ENCODE measurements at regions not wholly inside any gene's neighbourhood (a gene's known extent, or its start where the extent isn't known, plus 50 kb on each side); places are given as distances from the start of the nearest gene placed in this dataset.
"Not testable (repeated sequence)": the region's sequence is repeated elsewhere in the genome, so short reads cannot be mapped to it uniquely, and the experiment has no call there.

DNA sequence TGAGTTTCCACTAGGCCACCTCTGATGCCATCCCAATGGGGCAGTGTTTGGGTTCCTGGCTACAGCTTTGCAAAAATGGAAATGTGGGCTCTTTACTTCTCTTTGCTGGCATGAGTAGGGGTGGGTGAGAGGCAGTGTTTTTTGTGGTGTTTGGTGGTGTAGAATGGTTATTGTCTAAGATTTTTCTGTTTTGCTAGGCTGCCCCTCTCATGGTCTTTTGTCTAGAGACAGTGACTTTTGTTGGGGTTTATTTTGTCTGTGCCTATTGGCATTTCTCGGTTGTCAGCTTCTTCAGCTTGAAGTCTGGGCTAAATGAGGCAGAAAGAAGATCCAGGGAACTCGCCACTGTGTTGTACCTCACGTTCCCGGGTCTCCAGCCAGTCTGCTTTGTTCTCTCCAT lies 112.1 kb downstream of the CENPF start:
- Histone ChIP-seq H3K36me3 (replicated peaks; ENCODE audit: control insufficient read depth, insufficient read depth, low read length) (no peaks in the 10 kb centered on the region), H3K27me3 (ENCODE audit: control insufficient read depth, insufficient read depth, low read length) (no peaks in the 10 kb centered on the region), H3K4me3 (ENCODE audit: insufficient read depth, low read depth, low read length) (no peak overlapping the region)
- DNase-seq, result no peak

GRCh38 chr1:214717351-214717750 lies 114.4 kb downstream of the CENPF start:
- H3K36me3 ChIP-seq (replicated peaks; ENCODE audit: control insufficient read depth, insufficient read depth, low read length), result no peaks in the 10 kb centered on the region
- H3K4me3 ChIP-seq (ENCODE audit: insufficient read depth, low read depth, low read length), result no peak overlapping the region
- H3K27me3 ChIP-seq (ENCODE audit: control insufficient read depth, insufficient read depth, low read length), result no peaks in the 10 kb centered on the region
- DNase-seq, result no peak

- DNase-seq, result no peak
- Histone ChIP-seq H3K36me3 (replicated peaks; ENCODE audit: control insufficient read depth, insufficient read depth, low read length) (no peaks in the 10 kb centered on the region), H3K4me3 (ENCODE audit: insufficient read depth, low read depth, low read length) (no peak overlapping the region), H3K27me3 (ENCODE audit: control insufficient read depth, insufficient read depth, low read length) (no peaks in the 10 kb centered on the region)
Observed at GRCh38 chr1:214718724-214719123, 115.7 kb downstream of the CENPF start.

DNA sequence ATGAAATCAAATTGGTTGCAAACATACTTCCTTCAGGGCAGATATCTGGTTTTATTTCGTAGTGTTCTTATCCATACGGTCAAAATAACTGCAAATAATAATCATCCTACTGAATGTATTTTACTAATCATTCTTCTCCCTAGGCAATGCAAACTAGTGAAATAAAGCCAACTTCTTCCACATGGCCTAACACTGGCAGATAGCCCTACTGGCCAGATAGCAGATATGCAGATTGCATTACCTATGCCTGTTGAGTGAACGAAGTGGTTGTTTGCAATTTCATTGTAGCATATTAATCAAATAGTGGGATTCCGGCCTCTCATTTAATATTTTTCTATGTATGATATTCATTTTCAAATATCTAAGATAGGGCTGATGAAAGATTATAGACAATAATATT lies 116.2 kb downstream of the CENPF start:
- DNase-seq, result peak; percentile 15
- H3K27me3 ChIP-seq (ENCODE audit: control insufficient read depth, insufficient read depth, low read length), result no peaks in the 10 kb centered on the region
- no peak overlapping the region for H3K4me3 ChIP-seq (ENCODE audit: insufficient read depth, low read depth, low read length)
- H3K36me3 ChIP-seq (replicated peaks; ENCODE audit: control insufficient read depth, insufficient read depth, low read length), result no peaks in the 10 kb centered on the region

DNA sequence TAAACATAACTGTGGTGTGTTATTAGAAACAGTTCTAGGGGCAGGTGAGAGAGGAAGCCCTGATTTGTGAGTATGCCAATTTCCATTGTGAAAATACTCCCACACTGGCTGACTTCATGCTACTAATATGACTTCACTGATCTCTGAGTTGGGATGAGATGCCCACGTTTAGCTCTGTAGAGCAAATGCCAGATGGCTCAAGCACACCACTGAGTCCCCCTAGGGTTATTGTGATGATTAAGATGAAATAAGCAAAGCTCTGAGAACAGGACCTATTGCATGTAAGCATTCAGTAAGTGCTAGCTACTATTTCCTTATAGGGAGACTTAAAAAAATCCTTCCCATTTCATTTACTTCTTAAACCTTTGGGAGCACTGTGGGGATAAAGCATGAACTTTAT lies 117.6 kb downstream of the CENPF start:
- DNase-seq, result no peak
- Histone ChIP-seq H3K27me3 (ENCODE audit: control insufficient read depth, insufficient read depth, low read length) (no peaks in the 10 kb centered on the region), H3K4me3 (ENCODE audit: insufficient read depth, low read depth, low read length) (no peak overlapping the region), H3K36me3 (replicated peaks; ENCODE audit: control insufficient read depth, insufficient read depth, low read length) (no peaks in the 10 kb centered on the region)

DNA sequence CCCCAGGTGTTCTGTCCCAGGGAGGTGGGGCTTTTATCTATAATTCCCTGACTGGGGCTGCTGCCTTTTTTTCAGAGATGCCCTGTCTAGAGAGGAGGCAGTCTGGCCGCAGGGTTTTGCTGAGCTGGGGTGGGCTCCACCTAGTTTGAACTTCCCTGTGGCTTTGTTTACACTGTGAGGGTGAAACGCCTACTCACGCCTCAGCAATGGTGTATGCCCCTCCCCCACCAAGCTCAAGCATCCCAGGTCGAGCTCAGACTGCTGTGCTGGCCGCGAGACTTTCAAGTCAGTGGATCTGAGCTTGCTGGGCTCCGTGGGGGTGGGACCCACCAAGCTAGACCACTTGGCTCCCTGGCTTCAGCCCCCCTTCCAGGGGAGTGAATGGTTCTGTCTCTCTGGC lies 124.3 kb downstream of the CENPF start:
- Histone ChIP-seq H3K36me3 (replicated peaks; ENCODE audit: control insufficient read depth, insufficient read depth, low read length) (no peaks in the 10 kb centered on the region), H3K4me3 (ENCODE audit: insufficient read depth, low read depth, low read length) (no peak overlapping the region), H3K27me3 (ENCODE audit: control insufficient read depth, insufficient read depth, low read length) (no peaks in the 10 kb centered on the region)
- DNase-seq, result no peak

- Histone ChIP-seq H3K4me3 (ENCODE audit: insufficient read depth, low read depth, low read length) (no peak overlapping the region), H3K36me3 (replicated peaks; ENCODE audit: control insufficient read depth, insufficient read depth, low read length) (no peaks in the 10 kb centered on the region), H3K27me3 (ENCODE audit: control insufficient read depth, insufficient read depth, low read length) (no peaks in the 10 kb centered on the region; the same call in 1 of the 2 replicates)
- no peak for DNase-seq
Observed at GRCh38 chr1:214739621-214740238, 136.7 kb downstream of the CENPF start.

DNA sequence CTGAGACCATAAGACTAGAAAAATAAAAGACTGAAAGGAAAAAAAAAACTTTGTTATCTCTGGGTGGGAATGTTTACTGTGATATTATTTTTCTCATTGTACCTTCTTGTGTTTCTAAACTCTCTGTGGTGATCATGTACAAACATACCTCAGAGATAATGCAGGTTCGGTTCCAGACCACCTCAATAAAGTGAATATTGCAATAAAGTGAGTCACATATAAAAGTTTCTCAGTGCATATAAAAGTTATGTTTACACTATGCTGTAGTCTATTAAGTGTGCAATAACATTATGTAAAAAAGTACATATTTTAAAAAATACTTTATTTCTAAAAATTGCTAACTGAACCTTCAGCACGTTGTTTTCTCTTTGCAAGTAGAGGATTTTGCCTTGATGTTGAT lies 137.5 kb downstream of the CENPF start:
- no peaks in the 10 kb centered on the region for H3K36me3 ChIP-seq (replicated peaks; ENCODE audit: control insufficient read depth, insufficient read depth, low read length)
- H3K4me3 ChIP-seq (ENCODE audit: insufficient read depth, low read depth, low read length), result no peak overlapping the region
- no peak for DNase-seq
- no peaks in the 10 kb centered on the region; the same call in 1 of the 2 replicates for H3K27me3 ChIP-seq (ENCODE audit: control insufficient read depth, insufficient read depth, low read length)

GRCh38 chr1:214747050-214747635 lies 144.1 kb downstream of the CENPF start:
- Histone ChIP-seq H3K27me3 (ENCODE audit: control insufficient read depth, insufficient read depth, low read length) (no peaks in the 10 kb centered on the region; the same call in 1 of the 2 replicates), H3K4me3 (ENCODE audit: insufficient read depth, low read depth, low read length) (no peak overlapping the region), H3K36me3 (replicated peaks; ENCODE audit: control insufficient read depth, insufficient read depth, low read length) (no peaks in the 10 kb centered on the region)
- no peak for DNase-seq

DNA sequence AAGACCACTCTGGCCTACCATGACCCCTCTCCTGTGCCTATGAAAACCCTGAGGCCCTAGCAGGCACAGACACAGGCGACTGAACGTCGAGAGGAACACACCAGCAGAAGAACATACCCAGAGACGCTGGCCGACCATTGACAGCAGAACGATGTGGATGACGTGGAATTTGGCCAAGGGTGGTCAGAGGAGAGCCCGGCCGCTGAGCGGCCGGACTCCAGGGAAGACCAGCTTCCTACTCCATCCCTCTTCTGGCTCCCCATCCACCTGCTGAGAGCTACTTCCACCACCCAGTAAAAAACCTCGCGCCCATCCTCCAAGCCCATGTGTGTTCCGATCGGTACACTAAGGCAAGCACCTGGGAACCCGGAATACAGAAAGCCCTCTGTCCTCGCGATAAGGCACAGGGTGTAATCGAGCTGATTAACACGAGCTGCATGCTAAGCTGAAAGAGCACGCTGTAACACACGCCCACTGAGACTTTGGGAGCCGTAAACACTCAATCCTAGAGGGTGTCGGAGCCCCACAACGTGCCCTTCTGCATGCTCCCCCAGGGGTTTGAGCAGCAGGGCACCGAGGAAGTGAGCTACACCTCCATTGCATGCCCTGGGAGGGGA lies 150.3 kb downstream of the CENPF start:
- H3K27me3 ChIP-seq (ENCODE audit: control insufficient read depth, insufficient read depth, low read length), result no peaks in the 10 kb centered on the region
- H3K36me3 ChIP-seq (replicated peaks; ENCODE audit: control insufficient read depth, insufficient read depth, low read length), result no peaks in the 10 kb centered on the region
- no peak overlapping the region for H3K4me3 ChIP-seq (ENCODE audit: insufficient read depth, low read depth, low read length)
- no peak for DNase-seq

DNA sequence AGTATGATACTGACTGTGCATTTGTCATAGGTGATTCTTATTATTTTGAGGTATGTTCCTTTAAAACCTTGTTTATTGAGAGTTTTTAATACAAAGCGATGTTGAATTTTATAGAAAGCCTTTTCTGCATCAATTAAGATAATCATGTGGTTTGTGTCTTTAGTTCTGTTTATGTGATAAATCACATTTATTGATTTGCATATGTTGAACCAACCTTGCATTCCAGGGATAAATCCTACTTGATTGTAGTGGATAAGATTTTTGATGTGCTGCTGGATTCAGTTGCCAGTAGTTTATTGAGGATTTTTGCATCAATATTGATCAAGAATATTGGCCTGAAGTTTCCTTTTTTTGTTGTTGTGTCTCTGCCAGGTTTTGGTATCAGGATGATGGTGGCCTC lies 158.0 kb downstream of the CENPF start:
- Histone ChIP-seq H3K36me3 (replicated peaks; ENCODE audit: control insufficient read depth, insufficient read depth, low read length) (no peaks in the 10 kb centered on the region), H3K4me3 (ENCODE audit: insufficient read depth, low read depth, low read length) (no peak overlapping the region), H3K27me3 (ENCODE audit: control insufficient read depth, insufficient read depth, low read length) (no peaks in the 10 kb centered on the region)
- DNase-seq, result no peak

DNA sequence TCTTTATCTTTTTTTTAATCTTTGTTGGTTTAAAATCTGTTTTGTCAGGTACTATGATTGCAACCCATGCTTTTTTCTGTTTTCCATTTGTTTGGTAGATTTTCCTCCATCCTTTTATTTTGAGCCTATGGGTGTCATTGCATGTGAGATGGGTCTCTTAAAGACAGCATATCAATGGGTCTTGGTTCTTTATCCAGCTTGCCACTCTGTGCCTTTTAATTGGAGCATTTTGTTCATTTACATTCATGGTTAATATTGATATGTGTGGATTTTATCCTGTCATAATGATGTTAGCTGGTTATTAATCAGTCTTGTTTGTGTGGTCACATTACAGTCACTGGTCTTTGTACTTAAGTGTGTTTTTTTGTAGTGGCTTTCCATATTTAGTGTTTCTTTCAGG lies 159.9 kb downstream of the CENPF start:
- Histone ChIP-seq H3K4me3 (ENCODE audit: insufficient read depth, low read depth, low read length) (no peak overlapping the region), H3K36me3 (replicated peaks; ENCODE audit: control insufficient read depth, insufficient read depth, low read length) (no peaks in the 10 kb centered on the region), H3K27me3 (ENCODE audit: control insufficient read depth, insufficient read depth, low read length) (no peaks in the 10 kb centered on the region)
- no peak for DNase-seq

DNA sequence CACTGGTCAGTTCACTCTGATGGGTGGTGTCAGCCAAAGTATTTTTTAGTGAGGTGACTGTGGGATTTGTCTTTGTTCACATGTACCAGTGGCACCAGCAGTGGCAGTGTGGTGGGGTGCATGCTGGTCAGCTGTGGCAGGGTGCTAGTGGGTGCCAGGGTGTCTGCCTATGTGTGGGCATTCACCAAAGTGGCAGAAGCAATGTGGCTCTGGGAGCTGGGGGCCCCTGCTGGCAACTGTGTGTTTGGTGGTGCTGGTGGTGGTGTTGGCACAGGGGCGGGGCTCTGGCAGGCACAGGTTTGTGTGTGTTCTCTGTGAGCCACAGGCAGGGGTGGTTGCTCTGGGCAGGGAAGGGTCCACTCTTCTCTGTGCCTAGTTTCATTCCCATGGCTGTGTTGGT lies 161.5 kb downstream of the CENPF start:
- DNase-seq, result no peak
- Histone ChIP-seq H3K4me3 (ENCODE audit: insufficient read depth, low read depth, low read length) (no peak overlapping the region), H3K27me3 (ENCODE audit: control insufficient read depth, insufficient read depth, low read length) (no peaks in the 10 kb centered on the region), H3K36me3 (replicated peaks; ENCODE audit: control insufficient read depth, insufficient read depth, low read length) (no peaks in the 10 kb centered on the region)

DNA sequence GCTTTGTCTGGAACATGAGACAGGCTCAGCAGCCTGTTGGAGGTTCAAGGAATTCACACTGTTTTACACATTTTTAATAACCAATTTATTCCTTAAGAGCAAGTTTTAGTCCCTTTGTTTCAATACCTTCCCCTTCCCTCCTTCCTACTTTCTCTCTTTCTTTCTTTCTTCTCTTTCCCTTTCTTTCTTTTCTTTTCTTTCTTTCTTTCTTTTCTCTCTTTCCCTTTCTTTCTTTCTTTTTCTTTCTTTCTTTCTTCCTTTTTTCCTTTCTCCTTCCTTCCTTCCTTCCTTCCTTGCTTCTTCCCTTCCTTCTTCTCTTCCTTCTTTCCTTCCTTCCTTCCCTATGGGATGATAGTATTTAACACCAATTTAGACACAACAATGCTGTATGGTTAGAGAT lies 164.2 kb downstream of the CENPF start:
- no peaks in the 10 kb centered on the region for H3K36me3 ChIP-seq (replicated peaks; ENCODE audit: control insufficient read depth, insufficient read depth, low read length)
- DNase-seq, result no peak
- H3K4me3 ChIP-seq (ENCODE audit: insufficient read depth, low read depth, low read length), result no peak overlapping the region
- H3K27me3 ChIP-seq (ENCODE audit: control insufficient read depth, insufficient read depth, low read length), result no peaks in the 10 kb centered on the region

GRCh38 chr1:214769666-214770065 lies 166.7 kb downstream of the CENPF start:
- not testable (repeated sequence) for H3K36me3 ChIP-seq (replicated peaks; ENCODE audit: control insufficient read depth, insufficient read depth, low read length); DNase-seq; H3K4me3 ChIP-seq (ENCODE audit: insufficient read depth, low read depth, low read length); H3K27me3 ChIP-seq (ENCODE audit: control insufficient read depth, insufficient read depth, low read length)

Data from H7 (cell line).